Vagina (tissue), 2 donors: ENCODE measurements at regions not wholly inside any gene's neighbourhood (a gene's known extent, or its start where the extent isn't known, plus 50 kb on each side); places are given as distances from the start of the nearest gene placed in this dataset.

Experiments used
- CTCF ChIP-seq, 3 experiments: fragments of 450-650 bp in 2 of 3; fragments of 200-600 bp in 1 of 3; sonication (generic) in 1 of 3; IDR thresholded peaks; one replicate each; pipeline ENCODE4 v1.5.1; 2017 to 2019; ENCODE audit warnings: antibody characterized with exemption in 3 of 3, mild to moderate bottlenecking in 2 of 3, moderate library complexity in 2 of 3
- POLR2A ChIP-seq, 2 donors: fragments of 450-650 bp; IDR thresholded peaks; one replicate each; pipeline ENCODE4 v1.6.1; 2017; ENCODE audit warnings: antibody characterized with exemption in 2 of 2, mild to moderate bottlenecking in 2 of 2, moderate library complexity in 2 of 2
- POLR2AphosphoS5 ChIP-seq, 2 donors: sonication (generic); formaldehyde crosslinking; IDR thresholded peaks; one replicate each; pipeline ENCODE4 v1.9.0; 2017; ENCODE audit warnings: antibody characterized with exemption in 2 of 2, mild to moderate bottlenecking in 2 of 2, low read depth in 1 of 2; ENCODE audit not compliant: insufficient read depth in 1 of 2

GRCh38 chr12:85523197-85523596 is 243.2 kb downstream of the ALX1 start:
- no peak for TF ChIP-seq CTCF (IDR thresholded peaks at IDR 0.05)
- TF ChIP-seq POLR2AphosphoS5 (IDR thresholded peaks at IDR 0.05; ENCODE audit: insufficient read depth in 1 of 2, low read depth in 1 of 2) = no peak
- no peak for TF ChIP-seq POLR2A (IDR thresholded peaks at IDR 0.05)
